HG02870 (cell line): ENCODE measurements at regions not wholly inside any gene's neighbourhood (a gene's known extent, or its start where the extent isn't known, plus 50 kb on each side); places are given as distances from the start of the nearest gene placed in this dataset.

ENCODE experiments used
- ATAC-seq: cut with Tn5 transposase; IDR thresholded peaks from one replicate; pipeline ENCODE4 v1.9.1; 2021; ENCODE audit warnings: mild to moderate bottlenecking, moderate library complexity; ENCODE audit not compliant: unreplicated experiment

- ATAC-seq: no peak
Observed at GRCh38 chr2:67516362-67516761, 119.2 kb downstream of the ETAA1 start.

GRCh38 chr2:67516899-67517530 lies 119.9 kb downstream of the ETAA1 start:
- ATAC-seq: no peak

DNA sequence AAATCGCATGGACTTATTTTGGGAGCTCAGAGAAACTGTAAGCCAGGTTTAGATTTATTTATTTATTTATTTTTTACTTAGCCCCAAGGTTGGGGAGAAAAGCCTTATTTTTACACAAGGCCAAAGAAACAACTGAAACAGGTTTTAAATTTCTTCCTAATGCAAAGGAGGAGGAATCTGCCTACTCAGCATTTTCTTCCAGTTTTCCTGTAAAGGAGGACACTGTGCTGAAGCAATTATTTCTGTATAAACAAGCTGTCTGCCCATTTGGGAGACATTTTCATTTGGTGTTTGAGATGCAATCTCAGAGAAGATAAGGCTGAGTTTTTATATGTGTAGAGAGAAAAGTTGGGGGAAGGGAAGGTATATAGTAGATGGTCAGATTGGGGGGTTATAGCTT lies 125.0 kb downstream of the ETAA1 start:
- ATAC-seq: no peak

- no peak for ATAC-seq
Observed at GRCh38 chr2:67524213-67524612, 127.1 kb downstream of the ETAA1 start.

- no peak for ATAC-seq
Observed at GRCh38 chr2:67524777-67525176, 127.6 kb downstream of the ETAA1 start.

- ATAC-seq: no peak
Observed at GRCh38 chr2:67526283-67526682, 129.2 kb downstream of the ETAA1 start.

DNA sequence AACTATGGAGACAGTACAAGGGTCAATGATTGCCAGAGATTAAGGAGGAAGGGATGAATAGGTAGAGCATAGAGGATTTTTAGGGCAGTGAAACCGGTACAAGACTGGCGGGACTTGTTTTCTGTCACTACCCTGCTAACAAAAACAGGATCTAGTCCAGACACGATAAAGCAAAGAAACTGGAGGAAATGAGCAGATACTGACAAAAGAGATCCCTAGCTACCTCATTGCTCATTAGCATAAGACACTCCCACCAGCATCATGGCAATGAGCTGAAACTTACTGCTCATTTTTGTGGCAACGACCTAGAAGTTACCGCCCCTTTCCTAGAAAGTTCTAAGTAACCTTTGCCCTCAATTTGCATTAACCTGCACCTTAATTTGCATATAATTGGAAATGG lies 131.2 kb downstream of the ETAA1 start:
- ATAC-seq: no peak

DNA sequence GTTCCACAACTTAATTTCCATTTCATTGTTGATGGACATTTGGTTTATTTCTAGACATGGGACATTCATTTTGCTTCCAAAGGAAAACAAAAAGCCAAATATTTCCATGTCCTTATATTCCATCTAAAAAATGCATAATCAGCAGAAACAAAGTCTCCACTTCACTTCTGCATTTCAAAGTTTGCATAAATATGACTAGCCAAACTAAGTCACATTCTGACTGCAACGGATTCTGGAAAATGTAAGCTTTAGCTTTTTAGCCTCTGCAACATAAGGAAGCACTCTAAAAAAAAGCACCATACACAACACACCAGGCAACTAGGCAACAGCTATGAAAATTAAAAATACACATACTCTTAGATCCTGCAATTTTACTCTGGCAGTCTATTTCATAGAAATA lies 135.3 kb downstream of the ETAA1 start:
- ATAC-seq: no peak

- no peak for ATAC-seq
Observed at GRCh38 chr2:67534745-67535144, 137.6 kb downstream of the ETAA1 start.

DNA sequence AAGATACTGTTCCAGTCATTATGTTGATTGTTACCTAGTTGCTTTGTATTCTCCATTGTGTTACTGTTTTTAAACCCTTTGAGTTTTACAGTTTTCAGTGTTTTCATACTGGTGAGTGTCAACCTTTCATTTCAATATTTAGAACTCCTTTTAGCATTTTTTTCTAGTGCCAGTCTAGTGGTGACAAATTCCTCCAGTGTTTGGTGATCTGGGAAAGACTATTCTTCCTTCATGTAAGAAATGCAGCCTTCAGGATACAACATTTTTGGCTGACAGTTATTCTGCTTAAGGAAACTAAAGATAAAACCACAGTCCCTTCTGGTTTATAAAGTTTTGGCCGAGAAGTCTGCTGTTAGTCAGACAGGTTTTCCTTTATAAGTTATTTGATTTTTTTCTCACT lies 143.8 kb downstream of the ETAA1 start:
- no peak for ATAC-seq

DNA sequence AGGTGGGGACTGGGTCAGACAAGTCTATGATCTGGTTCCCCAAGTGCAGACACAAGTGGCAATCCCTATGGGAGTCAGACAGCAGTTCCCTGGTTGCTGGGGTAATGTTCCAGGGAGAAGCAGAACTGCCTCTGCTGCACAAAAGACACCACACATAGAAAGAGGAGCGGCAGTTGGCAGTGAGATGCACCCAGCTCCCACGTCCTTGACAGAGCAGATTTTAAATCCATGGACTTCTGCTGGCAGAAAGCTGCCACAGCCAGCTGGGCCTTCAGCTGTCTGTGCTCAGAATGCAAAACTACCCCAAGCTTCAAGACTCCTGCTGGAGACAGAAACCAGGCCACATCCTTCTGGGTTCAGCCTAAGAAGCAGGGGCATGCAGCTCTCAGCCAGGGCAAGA lies 147.2 kb downstream of the ETAA1 start:
- ATAC-seq: no peak

GRCh38 chr2:67548317-67549201 lies 151.4 kb downstream of the ETAA1 start:
- ATAC-seq: no peak

GRCh38 chr2:67559156-67559555 lies 162.0 kb downstream of the ETAA1 start:
- ATAC-seq: no peak

GRCh38 chr2:67560771-67561456 lies 163.8 kb downstream of the ETAA1 start:
- ATAC-seq: no peak

DNA sequence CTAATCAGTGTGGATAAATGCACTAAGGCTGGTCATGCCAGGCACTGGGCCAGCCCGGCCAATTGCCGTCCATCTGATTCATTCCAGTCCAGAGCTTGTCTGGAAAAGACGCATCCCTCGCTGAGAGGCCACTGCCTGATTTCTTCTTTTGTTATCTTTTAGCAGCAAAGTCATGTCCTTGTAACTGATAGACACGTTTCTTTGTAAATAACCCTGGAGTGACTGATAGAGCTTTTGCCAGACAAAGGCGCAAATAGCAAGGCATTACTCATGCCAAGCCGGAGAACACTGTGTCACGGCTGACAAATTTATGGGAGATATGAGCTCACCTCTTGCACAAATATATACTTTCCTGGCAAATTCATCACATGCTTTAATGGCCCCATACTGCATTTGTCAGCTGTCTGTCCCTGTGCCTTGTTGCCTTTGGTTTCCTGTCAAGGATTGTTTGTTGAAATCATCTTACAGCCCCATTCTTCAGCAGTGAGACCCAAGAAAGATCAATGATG lies 164.4 kb downstream of the ETAA1 start:
- ATAC-seq: no peak

DNA sequence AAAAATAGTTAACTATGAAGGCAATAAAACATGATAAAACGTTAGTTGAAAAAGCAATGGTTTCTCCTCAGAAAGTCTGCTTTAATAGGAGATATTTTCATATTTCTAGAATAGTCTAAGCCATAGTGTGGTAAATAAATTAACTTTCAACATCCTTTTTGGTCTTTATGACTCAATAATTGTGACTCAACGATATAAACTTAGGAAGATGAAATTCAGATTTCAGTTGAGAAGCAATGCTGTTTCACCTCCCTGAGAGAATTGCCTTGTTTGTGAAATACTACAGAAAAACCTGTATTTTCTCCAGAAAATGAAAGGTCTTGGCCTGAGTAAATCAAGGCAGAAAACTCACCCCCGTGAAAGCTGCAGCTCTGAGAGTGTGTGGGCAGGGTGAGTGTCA lies 166.9 kb downstream of the ETAA1 start:
- no peak for ATAC-seq

DNA sequence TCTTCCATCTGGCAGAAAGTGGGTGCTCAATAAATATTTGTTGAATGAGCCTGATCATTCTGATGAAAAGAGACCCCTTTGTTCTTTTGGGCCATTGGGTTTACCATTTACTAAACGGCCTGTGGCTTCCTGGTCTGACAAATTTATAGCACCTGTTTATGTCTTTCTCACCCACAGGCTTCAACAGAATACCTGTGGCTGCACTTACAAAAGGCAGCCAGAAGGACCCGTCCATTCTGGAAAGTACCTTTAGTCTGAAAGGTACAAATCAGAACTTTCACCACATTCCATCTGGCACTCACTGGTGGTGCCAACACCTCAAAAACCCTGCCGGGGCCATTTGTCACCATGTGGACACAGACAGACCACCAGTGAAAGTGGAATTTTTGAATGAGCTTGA lies 167.5 kb downstream of the ETAA1 start:
- ATAC-seq: no peak

GRCh38 chr2:67565262-67565661 lies 168.1 kb downstream of the ETAA1 start:
- no peak for ATAC-seq

GRCh38 chr2:67565761-67566160 lies 168.6 kb downstream of the ETAA1 start:
- ATAC-seq: no peak

DNA sequence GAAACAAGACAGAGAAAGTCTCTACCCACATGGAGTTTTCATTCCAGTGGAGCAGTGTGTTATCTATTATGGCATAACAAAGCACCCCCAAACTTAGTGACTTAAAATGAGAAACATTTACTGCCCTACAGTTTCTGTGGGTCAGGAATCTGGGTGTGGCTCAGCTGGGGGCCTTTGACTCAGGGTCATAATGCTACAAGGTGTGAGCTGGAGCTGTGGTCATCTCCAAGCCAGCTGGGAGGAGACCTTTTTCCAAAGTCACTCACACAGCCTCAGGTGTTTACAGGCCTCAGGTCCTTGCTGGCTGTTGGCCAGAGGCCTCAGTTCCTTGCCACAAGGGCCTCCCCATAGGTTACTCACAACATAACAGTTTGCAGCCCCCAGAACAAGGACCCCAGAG lies 169.2 kb downstream of the ETAA1 start:
- no peak for ATAC-seq

- no peak for ATAC-seq
Observed at GRCh38 chr2:67566958-67567635, 170.0 kb downstream of the ETAA1 start.
